ENCODE measurements at regions not wholly inside any gene's neighbourhood (a gene's known extent, or its start where the extent isn't known, plus 50 kb on each side); places are given as distances from the start of the nearest gene placed in this dataset.

DNA sequence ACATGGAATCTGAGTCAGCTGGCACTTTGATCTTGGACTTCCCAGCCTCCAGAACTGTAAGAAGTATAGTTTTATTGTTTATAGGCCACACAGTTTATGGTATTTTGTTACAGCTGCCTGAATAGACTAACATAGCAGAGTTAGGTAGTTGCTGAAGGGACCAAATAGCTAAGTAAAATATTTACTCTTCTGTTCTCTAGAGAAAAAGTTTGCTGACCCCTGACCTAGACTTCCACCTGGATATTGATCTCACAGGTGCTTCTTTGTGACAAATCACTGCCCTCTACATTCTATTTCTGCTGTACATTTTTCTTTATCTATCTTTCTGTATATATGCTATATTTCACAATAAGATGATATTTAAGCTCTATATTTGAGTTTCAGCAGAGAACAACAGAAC, 212.5 kb downstream of the CSNK2A3 start:
- TF ChIP-seq POLR2AphosphoS5 (IDR thresholded peaks at IDR 0.05): no peak
- no peak for TF ChIP-seq POLR2A (IDR thresholded peaks at IDR 0.05; ENCODE audit: low read depth)

All from esophagus muscularis mucosa (tissue), 2 donors.